ENCODE measurements at regions not wholly inside any gene's neighbourhood (a gene's known extent, or its start where the extent isn't known, plus 50 kb on each side); places are given as distances from the start of the nearest gene placed in this dataset.
"Not testable (repeated sequence)": the region's sequence is repeated elsewhere in the genome, so short reads cannot be mapped to it uniquely, and the experiment has no call there.

DNA sequence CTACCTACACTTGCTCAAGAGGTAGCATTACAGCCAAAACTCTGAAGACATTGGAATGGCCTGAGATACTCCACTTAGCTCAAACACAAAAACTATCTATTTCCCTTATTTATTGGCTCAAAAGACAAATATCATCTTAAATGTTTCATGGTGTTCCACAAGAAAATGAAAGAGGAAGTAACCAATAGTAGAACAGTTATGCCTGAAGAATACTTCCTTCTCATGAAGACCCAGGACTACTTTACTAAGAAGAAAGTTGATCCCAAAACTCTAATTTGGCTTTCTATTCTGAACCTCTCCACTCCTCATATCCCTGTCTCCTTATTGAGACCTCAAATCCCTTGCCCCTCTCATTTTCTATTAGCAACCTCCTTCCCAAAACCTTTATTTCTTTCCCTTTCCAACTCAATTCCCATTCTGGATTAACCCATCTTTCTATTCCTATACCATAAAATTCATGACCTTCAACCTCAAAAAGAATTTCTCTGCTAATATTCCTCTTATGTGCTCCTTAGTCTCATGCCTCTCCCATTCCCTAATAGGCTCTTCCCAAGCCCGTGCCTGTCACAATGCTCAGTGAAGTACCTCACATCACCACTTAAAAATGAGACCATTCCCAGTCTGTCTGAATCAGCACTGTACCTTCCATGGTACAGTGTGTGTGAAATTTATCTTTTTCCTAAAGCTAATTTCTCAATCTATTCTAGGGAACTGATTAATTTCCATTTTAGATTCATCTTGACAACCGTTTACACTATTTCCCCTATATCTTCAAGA, 302.2 kb downstream of the ZNF37A start:
- H3K36me3 Mint-ChIP-seq (ENCODE audit: low read depth, unreplicated experiment), result not testable (repeated sequence)

GRCh38 chr10:38401565-38401964, 307.4 kb downstream of the ZNF37A start:
- not testable (repeated sequence) for H3K4me3 Mint-ChIP-seq (ENCODE audit: unreplicated experiment); H3K9me3 ChIP-seq (ENCODE audit: insufficient read depth, low read depth, low read length); H3K27ac Mint-ChIP-seq (ENCODE audit: unreplicated experiment); H3K4me1 Mint-ChIP-seq (ENCODE audit: low read depth, unreplicated experiment); FAIRE-seq; H3K36me3 ChIP-seq (ENCODE audit: insufficient read depth, low read length); H3K9ac ChIP-seq (ENCODE audit: low read length); H3K27me3 Mint-ChIP-seq (ENCODE audit: low read depth, unreplicated experiment); H2AFZ ChIP-seq (ENCODE audit: low read depth, low read length); H3K27ac ChIP-seq (ENCODE audit: low read depth, low read length); DNase-seq (ENCODE audit: low read depth); H3K4me1 ChIP-seq (ENCODE audit: insufficient read depth, low read length); H3K27me3 ChIP-seq (ENCODE audit: insufficient read depth, low read length); H4K20me1 ChIP-seq (ENCODE audit: insufficient read depth, low read length); H3K36me3 Mint-ChIP-seq (ENCODE audit: low read depth, unreplicated experiment); H3K79me2 ChIP-seq (ENCODE audit: insufficient read depth, low read length); H3K9me3 Mint-ChIP-seq (ENCODE audit: unreplicated experiment); H3K4me3 ChIP-seq (ENCODE audit: insufficient read depth, low read depth, low read length)
- H3K4me2 ChIP-seq (ENCODE audit: low read length), result peak overlapping the region; percentile 89

More for the DNA sequence above, 302.2 kb downstream of the ZNF37A start:
- not testable (repeated sequence) for H3K4me3 ChIP-seq (ENCODE audit: insufficient read depth, low read depth, low read length); H3K36me3 ChIP-seq (ENCODE audit: insufficient read depth, low read length); H2AFZ ChIP-seq (ENCODE audit: low read depth, low read length); H3K4me3 Mint-ChIP-seq (ENCODE audit: unreplicated experiment); H3K9ac ChIP-seq (ENCODE audit: low read length); H3K9me3 Mint-ChIP-seq (ENCODE audit: unreplicated experiment); H4K20me1 ChIP-seq (ENCODE audit: insufficient read depth, low read length); H3K27me3 Mint-ChIP-seq (ENCODE audit: low read depth, unreplicated experiment); H3K27me3 ChIP-seq (ENCODE audit: insufficient read depth, low read length); H3K27ac Mint-ChIP-seq (ENCODE audit: unreplicated experiment); H3K4me1 ChIP-seq (ENCODE audit: insufficient read depth, low read length); H3K9me3 ChIP-seq (ENCODE audit: insufficient read depth, low read depth, low read length); DNase-seq (ENCODE audit: low read depth); H3K79me2 ChIP-seq (ENCODE audit: insufficient read depth, low read length); H3K4me2 ChIP-seq (ENCODE audit: low read length); FAIRE-seq; H3K27ac ChIP-seq (ENCODE audit: low read depth, low read length); H3K4me1 Mint-ChIP-seq (ENCODE audit: low read depth, unreplicated experiment)

DNA sequence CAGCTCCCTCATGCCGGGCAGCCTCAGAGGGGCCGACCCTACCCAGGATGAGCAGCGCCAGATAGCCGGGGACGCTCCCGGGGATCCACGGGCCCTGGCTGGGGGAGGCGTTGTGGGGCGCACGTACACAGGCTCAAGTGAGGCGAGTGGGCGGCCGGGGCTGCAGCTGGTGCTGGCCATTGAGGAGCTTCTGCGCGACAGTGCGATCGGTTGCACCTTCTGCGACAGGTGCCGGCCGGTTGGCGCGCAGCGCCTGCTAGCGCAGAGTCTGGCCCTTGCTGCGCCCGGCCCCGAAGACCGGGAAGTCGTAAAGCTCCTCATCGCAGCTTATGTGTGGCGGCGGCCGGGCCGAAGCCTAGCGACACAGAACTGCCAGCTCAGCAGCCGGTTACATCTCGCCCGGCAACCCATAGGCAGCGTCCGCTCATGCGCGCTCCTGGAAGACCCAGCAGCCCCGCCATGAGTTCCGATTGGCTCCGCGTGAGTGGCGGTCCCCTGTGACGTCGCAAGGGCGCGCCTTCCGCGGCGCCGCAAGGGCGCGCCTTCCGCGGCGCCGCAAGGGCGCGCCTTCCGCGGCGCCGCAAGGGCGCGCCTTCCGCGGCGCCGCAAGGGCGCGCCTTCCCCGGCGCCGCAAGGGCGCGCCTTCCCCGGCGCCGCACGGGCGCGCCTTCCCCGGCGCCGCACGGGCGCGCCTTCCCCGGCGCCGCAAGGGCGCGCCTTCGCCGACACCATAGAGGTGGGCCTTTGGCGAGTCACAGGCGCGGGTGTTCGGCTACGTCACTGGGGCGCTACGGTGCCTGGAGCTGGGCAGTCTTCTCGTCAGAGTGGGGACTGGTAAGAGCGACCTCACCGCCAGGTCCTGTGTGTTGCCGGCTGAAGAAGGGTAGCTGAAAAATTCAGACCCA, 308.6 kb downstream of the ZNF37A start:
- not testable (repeated sequence) for H3K9me3 Mint-ChIP-seq (ENCODE audit: unreplicated experiment); H3K36me3 ChIP-seq (ENCODE audit: insufficient read depth, low read length); H3K79me2 ChIP-seq (ENCODE audit: insufficient read depth, low read length); H3K9me3 ChIP-seq (ENCODE audit: insufficient read depth, low read depth, low read length); H3K36me3 Mint-ChIP-seq (ENCODE audit: low read depth, unreplicated experiment); FAIRE-seq; H3K27me3 ChIP-seq (ENCODE audit: insufficient read depth, low read length); H3K4me1 Mint-ChIP-seq (ENCODE audit: low read depth, unreplicated experiment); H3K4me1 ChIP-seq (ENCODE audit: insufficient read depth, low read length); H4K20me1 ChIP-seq (ENCODE audit: insufficient read depth, low read length); H3K4me3 Mint-ChIP-seq (ENCODE audit: unreplicated experiment); H3K27ac Mint-ChIP-seq (ENCODE audit: unreplicated experiment); H3K27me3 Mint-ChIP-seq (ENCODE audit: low read depth, unreplicated experiment)
- Histone ChIP-seq H3K27ac (ENCODE audit: low read depth, low read length) (peak overlapping the region; percentile 83), H3K9ac (ENCODE audit: low read length) (peak overlapping the region; percentile 84), H3K4me2 (ENCODE audit: low read length) (peak overlapping the region; percentile 89), H3K4me3 (ENCODE audit: insufficient read depth, low read depth, low read length) (peak overlapping the region; percentile 74), H2AFZ (ENCODE audit: low read depth, low read length) (peak overlapping the region; percentile 84)
- DNase-seq (ENCODE audit: low read depth), result peak; percentile 91

- not testable (repeated sequence) for FAIRE-seq; H3K27me3 Mint-ChIP-seq (ENCODE audit: low read depth, unreplicated experiment); H4K20me1 ChIP-seq (ENCODE audit: insufficient read depth, low read length); H3K27ac Mint-ChIP-seq (ENCODE audit: unreplicated experiment); H3K79me2 ChIP-seq (ENCODE audit: insufficient read depth, low read length); H3K4me1 ChIP-seq (ENCODE audit: insufficient read depth, low read length); H3K9me3 Mint-ChIP-seq (ENCODE audit: unreplicated experiment); H3K9me3 ChIP-seq (ENCODE audit: insufficient read depth, low read depth, low read length); H3K27me3 ChIP-seq (ENCODE audit: insufficient read depth, low read length); H3K4me3 Mint-ChIP-seq (ENCODE audit: unreplicated experiment); H3K36me3 ChIP-seq (ENCODE audit: insufficient read depth, low read length); H3K4me1 Mint-ChIP-seq (ENCODE audit: low read depth, unreplicated experiment); H3K36me3 Mint-ChIP-seq (ENCODE audit: low read depth, unreplicated experiment)
- Histone ChIP-seq H3K9ac (ENCODE audit: low read length) (peak overlapping the region; percentile 84), H3K27ac (ENCODE audit: low read depth, low read length) (peak overlapping the region; percentile 83), H2AFZ (ENCODE audit: low read depth, low read length) (peak overlapping the region; percentile 69), H3K4me2 (ENCODE audit: low read length) (peak overlapping the region; percentile 83), H3K4me3 (ENCODE audit: insufficient read depth, low read depth, low read length) (peak overlapping the region; percentile 57)
- peak; percentile 0 for DNase-seq (ENCODE audit: low read depth)
Observed at GRCh38 chr10:38403347-38404117, 309.4 kb downstream of the ZNF37A start.

- H3K9me3 Mint-ChIP-seq (ENCODE audit: unreplicated experiment); H3K36me3 Mint-ChIP-seq (ENCODE audit: low read depth, unreplicated experiment); H3K79me2 ChIP-seq (ENCODE audit: insufficient read depth, low read length); H3K4me3 ChIP-seq (ENCODE audit: insufficient read depth, low read depth, low read length); H3K27me3 Mint-ChIP-seq (ENCODE audit: low read depth, unreplicated experiment); H3K27me3 ChIP-seq (ENCODE audit: insufficient read depth, low read length); H4K20me1 ChIP-seq (ENCODE audit: insufficient read depth, low read length); H3K9me3 ChIP-seq (ENCODE audit: insufficient read depth, low read depth, low read length); H3K36me3 ChIP-seq (ENCODE audit: insufficient read depth, low read length); H3K4me1 ChIP-seq (ENCODE audit: insufficient read depth, low read length); DNase-seq (ENCODE audit: low read depth); H3K27ac ChIP-seq (ENCODE audit: low read depth, low read length); H3K4me2 ChIP-seq (ENCODE audit: low read length); H3K4me3 Mint-ChIP-seq (ENCODE audit: unreplicated experiment); H2AFZ ChIP-seq (ENCODE audit: low read depth, low read length); H3K9ac ChIP-seq (ENCODE audit: low read length); H3K27ac Mint-ChIP-seq (ENCODE audit: unreplicated experiment); H3K4me1 Mint-ChIP-seq (ENCODE audit: low read depth, unreplicated experiment); FAIRE-seq: not testable (repeated sequence)
Observed at GRCh38 chr10:38423634-38424033, 329.5 kb downstream of the ZNF37A start.
